CD4-positive, alpha-beta T cell treated with Interferon alpha-2 for 1 hour (primary cell): ENCODE measurements at regions not wholly inside any gene's neighbourhood (a gene's known extent, or its start where the extent isn't known, plus 50 kb on each side); places are given as distances from the start of the nearest gene placed in this dataset.

Source experiments
- DNase-seq, 2 donors: peaks; one replicate each; pipeline ENCODE4 v3.0.0-alpha.2; 2020 to 2022

DNA sequence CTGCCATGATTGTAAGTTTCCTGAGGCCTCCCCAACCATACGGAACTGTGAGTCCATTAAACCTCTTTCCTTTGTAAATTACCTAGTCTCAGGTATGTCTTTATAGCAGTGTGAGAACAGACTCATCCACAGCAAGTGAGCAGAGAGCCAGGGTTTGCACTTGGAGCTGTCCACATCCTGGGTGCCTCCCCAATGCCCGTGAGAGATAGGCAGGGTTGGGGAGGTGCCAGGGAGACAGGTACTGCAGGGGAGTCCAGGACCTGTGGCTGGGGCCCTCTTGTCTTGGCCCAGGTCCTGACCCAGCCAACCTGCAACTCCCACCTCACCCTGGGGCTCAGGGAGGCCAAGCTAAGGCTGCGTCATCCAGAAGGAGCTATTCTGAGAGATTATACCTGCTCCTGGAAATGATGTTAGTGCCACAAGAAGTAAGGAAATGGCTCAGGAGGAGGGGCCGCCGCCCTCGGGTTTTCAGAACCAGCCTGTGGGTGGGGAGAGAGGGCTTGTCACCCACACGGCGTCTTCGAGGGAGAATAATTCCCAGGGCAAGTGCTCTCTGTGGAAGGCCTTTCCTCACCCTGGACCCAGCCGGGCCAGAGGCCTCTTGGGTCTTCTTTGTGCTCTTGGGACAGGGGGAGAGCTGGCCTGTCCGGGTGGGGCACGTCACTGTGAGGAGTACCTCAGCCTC, 66.5 kb downstream of the ADRA2C start:
- DNase-seq = no peak

DNA sequence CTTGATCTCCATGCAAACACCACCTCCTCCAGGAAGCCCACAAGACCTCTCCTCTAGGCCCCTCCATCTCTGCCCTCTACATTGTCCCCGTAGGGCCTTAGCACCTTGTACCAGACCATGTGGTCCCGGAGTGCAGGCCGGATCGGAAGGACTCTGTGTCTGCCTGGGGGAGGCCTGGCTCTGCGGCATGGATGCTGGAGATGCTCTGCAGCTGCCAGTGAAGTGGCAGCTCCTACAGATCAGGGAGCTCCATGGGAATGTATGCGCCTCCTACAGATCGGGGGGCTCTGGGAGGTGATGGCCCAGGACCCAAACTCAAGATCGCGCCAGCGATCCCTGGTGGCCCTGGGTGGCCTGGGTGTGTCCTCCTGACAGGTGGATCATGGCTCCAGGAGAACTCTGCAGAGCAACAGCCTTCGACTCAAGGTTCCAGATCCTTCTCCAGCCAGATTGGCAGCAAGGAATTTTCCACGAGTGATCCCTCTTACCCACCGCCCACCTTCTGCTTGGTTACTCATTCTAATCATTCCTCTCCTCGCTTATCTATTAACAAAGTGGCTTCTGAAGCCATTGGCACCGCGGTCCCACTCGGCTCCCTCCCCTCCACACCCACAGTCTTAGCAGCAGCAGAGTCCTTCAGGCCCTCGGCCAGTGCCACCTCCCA, 67.3 kb downstream of the ADRA2C start:
- no peak for DNase-seq

DNA sequence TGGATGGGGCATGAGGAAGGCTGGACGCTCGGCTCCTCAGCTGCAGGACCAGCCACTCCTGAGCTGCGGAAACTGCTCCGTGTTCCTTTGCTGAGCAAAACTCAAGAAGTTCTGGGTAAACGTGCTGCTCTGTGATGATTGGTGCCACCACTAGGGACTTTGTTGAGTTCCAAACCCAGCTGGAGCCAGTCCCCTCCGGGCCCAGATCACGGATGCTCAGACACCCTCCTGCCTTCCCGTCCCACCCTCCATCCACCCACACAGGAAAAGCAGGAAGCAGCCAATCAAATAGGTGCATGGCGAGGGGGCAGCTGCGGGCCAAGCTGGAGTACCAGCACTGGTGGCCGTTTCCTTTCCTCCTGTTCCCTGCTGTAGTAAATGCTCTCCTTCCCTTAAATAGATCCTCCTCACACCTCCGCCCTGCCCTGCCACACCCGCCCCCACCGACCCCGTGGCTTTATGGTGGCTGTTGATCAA, 68.0 kb downstream of the ADRA2C start:
- no peak for DNase-seq

DNA sequence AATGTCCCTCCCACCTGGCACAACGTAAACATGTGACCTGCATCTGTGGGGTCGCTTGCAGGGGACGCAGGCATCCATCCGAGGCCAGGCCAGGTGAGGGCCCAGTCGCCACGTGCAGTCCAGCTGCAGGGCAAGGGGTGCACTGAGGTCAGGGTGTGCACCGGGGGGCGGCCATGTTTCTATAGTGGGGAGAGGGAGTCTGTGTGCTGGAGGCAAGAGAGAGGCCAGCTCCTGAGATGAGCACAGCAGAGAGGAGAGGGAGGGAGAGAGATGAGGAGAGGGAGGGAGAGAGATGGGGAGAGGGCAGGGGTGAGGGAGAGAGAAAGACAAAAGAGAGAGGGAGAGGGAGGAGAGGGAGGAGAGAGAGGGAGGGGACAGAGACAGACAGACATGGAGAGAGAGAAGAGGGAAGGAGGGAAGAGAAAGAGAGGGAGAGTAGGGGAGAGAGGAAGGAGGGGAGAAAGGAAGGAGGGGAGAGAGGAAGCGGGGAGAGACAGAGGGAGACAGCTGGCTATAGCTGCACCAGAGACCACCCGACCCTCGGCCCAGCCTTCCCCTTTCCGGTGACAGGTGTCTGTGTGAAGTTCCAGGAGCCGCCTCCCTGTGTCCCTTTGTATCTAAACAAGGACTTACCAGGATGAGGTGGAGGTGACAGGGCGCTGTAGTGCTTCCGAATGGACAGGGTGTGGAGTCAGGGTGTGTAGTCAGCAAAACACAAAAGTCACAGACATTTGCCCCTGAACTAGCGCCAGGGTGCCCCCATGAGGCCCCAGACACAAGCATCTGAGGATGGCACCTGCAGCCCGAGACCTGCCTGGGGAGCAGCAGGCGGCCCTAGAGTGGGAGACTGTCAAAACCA, 68.7 kb downstream of the ADRA2C start:
- no peak for DNase-seq

DNA sequence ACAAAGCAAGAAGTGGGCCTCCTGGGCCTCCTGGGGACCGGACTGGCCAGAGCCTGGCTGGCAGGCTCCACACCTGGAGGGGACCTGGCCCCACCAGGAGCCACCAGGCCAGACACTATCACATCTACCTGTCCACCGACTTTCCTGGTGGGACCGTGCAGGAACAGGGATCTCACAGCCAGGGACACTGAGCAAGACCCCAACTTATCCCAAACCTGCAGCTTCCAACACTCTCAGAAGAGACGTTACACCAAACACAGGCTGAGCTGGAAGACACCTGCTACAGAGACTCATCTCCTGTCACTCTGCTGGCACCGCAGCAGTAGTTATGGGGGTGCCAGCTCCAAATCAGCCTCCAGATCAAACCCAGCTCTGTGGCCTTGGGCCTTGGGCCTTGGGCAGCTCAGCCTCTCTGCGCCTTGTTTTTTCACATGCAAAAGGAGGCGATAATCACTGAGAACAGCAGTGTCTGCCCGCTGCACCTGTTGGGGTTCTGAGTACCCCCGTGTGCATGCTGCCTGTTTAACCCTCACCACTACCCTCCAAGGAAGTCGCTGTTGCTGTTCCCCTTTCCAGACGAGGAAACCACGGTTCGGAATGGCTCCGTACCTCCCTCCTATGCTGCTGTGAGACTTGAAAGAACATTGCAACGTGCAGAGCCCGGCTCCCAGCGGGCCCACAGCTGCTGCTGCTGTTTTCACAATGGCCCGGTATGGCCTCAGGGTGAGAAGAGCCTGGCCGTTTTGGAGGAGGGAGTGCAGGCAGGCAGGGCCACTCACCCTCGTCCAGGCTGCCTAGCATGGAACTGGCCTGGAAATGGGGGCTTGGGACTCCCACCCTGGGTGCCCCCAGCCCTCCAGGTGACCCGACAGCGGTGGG, 69.6 kb downstream of the ADRA2C start:
- DNase-seq = no peak

DNA sequence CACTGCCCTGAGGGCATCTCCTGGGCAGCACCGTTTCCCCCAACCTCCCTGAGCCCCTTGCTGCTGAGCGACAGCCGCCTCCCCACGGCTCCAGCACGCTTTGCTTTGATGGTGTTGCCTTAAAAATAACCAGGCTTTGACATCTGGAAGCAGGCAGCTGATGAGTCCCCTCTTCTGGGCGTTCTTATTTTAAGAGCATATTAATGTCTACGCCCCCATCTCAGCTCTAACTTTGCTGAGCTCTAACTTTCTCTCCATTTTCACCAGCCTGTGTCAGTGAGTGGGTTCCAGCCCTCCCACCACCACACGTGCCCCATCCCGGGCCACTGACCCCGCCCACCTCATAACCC, 70.2 kb downstream of the ADRA2C start:
- DNase-seq = no peak

DNA sequence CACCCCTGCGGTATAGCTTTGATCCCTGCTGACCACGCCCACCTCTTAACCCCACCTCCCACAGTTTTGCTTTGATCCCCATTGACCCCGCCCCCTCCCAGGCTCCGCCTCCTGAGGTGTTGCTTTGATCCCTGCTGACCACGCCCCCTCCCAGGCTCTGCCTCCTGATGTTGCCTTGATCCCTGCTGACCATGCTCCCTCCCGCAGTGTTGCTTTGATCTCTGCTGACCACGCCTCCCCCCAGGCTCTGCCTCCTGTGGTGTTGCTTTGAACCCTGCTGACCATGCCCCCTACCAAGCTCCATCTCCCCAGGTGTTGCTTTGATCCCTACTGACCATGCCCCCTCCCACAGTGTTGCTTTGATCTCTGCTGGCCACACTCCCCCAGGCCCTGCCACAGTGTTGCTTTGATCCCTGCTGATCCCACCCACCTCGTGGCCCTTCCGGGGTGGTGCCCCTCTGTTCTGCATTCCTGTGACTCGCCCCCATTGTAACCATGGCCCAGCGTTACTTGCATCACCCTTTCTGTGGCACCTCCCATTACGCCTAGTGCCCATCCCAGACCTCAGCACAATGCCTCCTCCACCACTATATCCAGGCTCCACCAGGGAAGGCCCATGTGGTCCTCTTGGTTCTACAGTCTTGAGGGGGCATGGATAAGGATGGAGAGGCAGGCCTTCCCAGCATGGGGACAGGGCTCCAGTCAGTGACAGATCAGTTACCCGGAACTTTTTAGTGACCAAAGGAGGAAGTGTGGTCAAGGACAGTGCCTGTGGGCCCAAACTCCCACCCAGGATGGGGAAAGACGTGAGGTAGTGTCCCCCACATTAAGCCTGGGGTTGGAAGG, 70.8 kb downstream of the ADRA2C start:
- peak in 1 of 2 donors; percentile 4 for DNase-seq

DNA sequence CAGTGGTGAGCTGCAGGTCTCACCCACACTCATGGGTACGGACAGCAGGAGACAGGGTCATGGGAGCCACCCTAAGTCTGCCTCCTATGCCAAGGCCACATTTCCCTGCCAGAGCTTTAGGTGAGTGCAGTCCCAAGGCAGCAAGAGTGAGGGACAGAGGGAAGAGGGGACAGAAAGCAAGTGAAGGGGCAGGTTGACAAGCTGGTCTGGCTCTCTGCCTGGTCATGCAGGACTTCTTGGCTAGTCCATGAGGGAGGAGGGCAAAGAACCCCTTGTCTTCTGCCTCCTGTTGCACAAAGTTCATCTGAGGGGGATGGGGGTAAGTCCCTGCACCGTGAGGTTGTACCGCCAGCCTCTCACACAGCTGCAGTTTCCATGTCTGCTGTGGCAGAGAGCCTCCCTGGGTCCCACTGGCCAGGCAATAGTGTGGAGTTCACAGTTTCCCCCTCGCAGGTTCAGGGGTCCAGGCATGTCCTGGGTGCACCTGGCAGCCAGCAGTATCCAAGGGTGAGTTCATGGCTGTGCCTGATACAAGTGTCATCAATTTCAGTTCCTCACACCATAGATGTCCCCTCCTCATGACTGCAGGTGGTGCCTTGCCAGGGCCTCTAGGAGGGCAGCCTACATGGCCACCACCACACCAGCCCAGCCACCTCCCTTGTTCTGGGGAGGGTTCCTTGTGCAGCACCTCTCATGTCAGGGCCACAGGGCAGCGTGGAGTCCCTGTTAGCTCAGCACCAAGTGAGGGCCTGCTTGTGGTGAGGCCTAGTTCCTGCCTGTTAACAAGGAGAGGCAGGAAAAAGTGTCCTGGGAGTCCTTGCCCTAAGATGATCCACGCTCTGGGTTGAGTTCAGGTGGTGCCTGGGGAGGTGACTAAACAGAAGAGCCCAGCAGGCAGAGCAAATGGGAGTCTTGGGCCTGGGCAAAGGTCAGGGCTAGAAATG, 72.5 kb downstream of the ADRA2C start:
- no peak for DNase-seq

DNA sequence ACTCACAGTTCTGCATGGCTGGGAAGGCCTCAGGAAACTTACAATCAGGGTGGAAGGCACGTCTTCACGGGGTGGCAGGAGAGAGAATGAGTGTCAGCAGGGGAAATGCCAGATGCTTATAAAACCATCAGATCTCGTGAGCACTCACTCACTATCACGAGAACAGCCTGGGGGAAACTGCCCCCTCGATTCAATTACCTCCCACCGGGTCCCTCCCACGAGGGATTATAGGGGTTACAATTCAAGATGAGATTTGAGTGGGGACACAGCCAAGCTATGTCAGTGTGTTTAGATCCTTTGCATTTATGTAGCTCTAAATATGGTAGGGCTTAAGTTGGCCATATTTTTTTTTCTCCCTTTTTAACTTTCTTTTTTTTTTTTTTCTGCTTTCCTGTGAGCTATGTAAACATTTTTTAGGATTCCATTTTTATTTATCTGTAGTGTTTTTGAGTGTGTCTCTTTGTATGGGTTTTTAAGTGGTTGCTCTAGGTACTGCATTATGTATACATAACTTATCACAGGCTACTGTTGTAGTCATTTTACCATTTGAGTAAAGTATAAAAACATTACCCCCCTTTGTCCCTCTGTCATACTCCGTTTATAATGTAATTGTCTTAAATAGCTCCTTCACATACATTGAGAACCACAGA, 79.0 kb downstream of the ADRA2C start:
- no peak for DNase-seq

DNA sequence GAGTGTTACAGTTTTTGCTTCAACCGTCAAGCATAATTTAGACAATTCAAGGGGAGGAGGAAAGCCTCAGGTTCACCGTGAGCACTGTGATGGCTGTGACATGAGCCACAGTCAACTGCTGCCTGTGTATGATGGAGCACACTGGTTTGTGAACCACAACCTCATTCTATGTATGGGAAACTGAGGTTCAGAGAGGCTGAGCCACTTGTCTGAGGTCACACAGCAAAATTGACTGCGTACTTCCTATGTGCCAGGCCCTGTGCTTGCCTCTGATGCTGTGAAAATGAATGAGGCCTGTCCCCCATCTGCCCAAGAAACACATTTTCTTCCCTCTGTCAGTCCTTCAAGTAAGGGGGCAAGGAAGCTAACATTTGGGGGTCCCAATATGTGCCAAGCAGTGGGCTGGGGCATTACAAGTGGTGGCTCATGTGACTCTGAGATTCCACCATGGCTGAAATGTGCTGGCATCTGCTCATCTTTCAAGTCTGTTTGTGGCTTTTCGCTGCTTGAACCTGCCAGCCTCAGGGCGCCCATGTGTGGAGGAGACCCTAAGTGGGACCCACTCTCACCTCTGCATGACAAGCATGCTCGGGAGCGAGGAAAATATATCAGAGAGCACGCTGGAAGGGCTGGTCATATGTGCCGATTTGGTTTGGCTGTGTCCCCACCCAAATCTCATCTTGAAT, 79.7 kb downstream of the ADRA2C start:
- DNase-seq = no peak

DNA sequence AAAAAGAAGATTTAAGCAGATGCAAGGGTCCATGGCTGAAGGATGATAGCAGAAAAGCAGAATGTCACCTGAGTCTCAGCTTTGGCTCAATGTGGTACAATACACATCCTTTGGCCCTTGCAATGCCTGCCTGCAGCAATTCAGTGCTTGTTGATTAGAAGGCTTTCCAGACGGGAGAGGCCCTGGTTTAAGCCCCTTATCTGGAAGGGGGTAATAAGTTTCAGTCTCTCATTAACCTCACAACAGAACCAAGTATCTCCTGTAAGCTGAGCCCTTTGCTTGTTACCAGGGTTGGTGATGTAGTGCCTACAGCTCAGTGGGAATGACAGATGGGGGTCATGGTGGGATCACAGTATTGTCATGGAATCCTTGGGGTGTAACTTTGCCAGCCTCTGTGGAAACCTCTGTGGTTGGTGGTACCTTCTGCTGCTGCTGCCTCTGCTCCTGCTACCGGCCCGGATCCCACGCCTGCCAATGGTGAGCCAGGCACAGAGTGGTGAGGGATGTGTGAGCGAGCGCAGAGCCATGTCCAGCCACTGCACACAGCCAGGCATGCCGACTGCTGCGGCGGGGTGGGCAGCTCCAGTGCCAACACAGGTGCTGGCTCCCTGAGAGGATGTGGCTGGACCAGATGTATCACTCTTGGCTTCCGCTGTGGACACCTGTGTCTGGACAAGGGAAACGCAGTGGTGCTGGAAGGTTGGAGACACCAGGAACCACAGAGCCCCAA, 81.2 kb downstream of the ADRA2C start:
- no peak for DNase-seq

DNA sequence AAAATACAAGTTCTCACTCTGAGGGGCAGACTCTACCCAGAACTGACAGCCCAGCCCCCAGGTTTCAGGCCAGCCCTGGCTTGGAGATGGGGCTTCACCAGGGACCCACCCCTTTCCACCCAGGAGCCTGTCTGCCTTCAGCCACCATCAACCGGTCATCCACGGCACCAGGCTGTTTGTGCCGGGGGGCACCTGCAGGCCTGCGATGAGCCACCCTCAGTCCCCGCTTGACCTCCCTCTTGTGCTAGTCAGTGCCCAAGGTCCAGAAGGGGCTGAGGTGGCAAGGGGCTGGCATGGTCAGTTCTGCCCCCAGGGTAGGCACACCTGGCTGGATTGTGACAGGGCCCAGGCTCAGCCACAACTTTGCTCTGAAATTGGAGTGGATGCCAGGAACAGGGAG, 82.1 kb downstream of the ADRA2C start:
- no peak for DNase-seq

DNA sequence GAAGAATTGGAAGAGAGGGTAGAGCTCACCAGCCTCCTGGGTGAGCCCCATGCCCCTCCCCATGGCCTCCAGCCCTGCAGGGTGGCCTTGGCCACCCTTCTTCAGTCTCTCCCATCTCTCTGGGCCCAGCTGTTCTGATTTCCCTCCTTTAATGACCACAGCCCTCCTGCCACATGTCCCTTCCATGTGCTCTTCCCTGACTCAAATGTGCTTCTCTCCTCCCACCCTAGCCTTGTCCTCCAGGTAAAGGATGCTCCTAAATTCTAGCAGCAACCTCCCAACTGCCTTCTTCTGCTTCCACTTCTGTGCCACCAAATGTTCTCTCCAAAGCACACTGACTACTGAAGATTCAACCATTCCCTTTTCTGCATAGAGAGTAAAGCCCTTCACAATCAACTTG, 83.0 kb downstream of the ADRA2C start:
- DNase-seq = no peak

DNA sequence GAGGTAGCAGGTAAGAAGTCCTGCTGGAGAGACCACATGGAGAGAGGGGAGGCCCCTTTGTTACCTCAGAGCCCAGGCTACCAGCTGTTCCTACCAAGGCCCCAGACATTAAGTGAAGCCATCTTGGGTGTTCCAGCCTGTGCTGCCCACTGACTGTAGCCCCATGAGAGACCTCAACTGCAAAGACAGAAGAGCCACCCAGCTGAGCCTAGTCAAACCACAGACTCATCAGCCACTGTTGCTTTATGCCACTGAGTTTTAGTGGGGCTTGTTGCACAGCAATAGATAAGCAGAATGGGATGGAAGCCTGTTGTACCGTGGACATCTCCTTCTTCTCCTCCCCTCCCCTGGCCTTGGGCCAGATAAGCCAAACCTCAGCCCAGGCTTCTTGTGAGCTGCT, 83.9 kb downstream of the ADRA2C start:
- no peak for DNase-seq

DNA sequence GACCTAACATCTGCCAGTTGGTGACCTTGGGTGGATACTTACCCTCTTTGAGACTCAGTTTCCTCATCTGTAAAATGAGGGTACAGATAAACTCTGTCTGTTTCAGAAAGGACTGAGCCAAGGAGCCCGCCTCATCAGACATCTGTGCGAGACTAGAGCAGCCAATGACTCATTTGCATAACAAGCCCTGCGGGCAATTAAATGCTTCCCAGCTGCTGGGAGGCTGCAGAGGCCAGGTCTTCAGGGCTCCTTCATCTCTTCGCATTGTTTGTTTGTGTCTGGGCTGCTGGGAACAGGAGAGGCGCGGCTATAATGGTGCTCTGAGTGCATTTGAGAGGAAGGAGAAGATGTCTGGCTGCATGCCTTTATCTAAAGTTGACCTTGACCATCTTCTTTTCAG, 85.0 kb downstream of the ADRA2C start:
- DNase-seq = no peak

DNA sequence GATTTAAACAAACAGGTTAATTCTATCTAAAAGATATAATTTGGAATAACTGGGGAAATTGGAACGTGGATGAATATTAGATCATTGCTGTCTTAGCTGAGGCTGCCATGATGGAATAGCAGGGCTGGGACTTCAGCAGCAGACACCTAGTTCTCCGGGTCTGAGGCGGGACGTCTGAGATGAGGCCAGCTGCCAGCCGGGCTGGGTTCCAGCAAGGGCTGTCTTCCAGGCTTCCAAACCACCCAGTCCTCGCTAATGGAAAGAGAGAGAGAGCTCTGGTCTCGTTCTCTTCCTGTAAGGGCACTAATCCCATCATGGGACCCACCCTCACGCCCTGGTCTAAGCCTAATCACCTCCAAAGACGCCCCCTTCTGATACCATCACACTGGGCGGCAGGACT, 85.7 kb downstream of the ADRA2C start:
- DNase-seq = no peak

DNA sequence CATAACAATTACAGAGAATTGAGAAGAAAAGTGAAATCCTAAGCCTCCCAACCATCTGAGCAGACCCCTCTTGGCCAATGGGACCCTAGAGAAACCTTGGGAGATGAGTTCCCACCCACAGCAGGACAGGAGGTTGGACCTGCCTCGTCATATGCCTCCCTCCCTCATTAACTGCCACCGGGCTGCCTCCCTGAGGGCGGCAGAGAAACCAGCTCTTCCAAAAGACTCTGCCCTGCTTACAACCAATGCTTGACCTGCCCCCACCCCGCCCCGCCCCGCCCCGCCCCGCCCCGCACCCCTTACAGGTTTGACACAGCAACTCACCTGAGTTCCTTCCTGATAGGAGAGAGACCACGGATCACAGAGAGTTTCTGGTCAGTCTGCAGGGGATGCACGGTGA, 86.1 kb downstream of the ADRA2C start:
- DNase-seq = no peak

DNA sequence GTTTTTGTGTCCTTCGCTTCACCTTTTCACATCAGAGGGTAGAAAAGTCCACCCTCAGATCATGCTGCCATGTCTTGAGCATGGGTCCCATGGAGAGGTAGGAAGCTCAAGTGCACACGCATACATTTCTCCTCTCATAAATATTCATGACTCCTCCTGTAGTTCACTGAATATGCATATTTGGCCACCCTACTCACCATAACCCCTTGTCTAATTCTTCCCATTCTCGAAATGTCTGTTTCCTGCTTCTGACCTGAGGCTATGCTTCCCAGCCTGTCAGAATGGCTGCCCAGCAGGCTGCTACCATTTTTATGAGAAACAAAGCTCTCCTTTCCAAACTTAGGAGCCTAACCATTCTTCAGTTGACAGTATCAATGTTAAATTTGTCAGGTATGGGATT, 86.5 kb downstream of the ADRA2C start:
- DNase-seq = no peak
